ENCODE measurements at regions not wholly inside any gene's neighbourhood (a gene's known extent, or its start where the extent isn't known, plus 50 kb on each side); places are given as distances from the start of the nearest gene placed in this dataset.

DNA sequence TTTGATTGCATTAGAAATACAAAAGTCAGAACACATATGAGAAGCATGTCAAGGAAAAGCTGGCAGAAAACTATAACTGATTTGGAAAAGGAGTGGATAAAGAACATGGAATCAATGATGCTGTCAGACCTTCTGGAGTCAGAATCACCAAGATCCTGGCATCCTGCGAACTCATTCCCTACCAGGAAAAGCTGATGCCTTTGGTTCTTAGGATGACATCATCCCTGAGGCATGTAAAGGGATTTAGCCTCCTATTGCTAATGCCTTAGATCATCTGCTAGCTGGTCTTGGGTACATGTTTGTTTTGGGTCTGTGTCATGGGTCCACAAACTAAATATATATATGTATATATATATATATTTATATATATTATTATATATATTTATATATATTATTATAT is 680.7 kb downstream of the EPHA4 start:
- TF ChIP-seq, protein P1, sequence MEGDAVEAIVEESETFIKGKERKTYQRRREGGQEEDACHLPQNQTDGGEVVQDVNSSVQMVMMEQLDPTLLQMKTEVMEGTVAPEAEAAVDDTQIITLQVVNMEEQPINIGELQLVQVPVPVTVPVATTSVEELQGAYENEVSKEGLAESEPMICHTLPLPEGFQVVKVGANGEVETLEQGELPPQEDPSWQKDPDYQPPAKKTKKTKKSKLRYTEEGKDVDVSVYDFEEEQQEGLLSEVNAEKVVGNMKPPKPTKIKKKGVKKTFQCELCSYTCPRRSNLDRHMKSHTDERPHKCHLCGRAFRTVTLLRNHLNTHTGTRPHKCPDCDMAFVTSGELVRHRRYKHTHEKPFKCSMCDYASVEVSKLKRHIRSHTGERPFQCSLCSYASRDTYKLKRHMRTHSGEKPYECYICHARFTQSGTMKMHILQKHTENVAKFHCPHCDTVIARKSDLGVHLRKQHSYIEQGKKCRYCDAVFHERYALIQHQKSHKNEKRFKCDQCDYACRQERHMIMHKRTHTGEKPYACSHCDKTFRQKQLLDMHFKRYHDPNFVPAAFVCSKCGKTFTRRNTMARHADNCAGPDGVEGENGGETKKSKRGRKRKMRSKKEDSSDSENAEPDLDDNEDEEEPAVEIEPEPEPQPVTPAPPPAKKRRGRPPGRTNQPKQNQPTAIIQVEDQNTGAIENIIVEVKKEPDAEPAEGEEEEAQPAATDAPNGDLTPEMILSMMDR (IDR thresholded peaks at IDR 0.05; ENCODE audit: unreplicated experiment), result no peak
- Mint-ChIP-seq H3K4me1 (ENCODE audit: low read depth) (peaks cover 11% of the 10 kb centered on the region), H3K4me3 (ENCODE audit: low read depth) (no peak overlapping the region), H3K27me3 (no peaks in the 10 kb centered on the region), H3K27ac (no peak overlapping the region), H3K9me3 (ENCODE audit: low read depth) (no peaks in the 10 kb centered on the region), H3K36me3 (ENCODE audit: insufficient read depth) (no peaks in the 10 kb centered on the region)
- DNase-seq (ENCODE audit: low spot score, unreplicated experiment), result no peak

DNA sequence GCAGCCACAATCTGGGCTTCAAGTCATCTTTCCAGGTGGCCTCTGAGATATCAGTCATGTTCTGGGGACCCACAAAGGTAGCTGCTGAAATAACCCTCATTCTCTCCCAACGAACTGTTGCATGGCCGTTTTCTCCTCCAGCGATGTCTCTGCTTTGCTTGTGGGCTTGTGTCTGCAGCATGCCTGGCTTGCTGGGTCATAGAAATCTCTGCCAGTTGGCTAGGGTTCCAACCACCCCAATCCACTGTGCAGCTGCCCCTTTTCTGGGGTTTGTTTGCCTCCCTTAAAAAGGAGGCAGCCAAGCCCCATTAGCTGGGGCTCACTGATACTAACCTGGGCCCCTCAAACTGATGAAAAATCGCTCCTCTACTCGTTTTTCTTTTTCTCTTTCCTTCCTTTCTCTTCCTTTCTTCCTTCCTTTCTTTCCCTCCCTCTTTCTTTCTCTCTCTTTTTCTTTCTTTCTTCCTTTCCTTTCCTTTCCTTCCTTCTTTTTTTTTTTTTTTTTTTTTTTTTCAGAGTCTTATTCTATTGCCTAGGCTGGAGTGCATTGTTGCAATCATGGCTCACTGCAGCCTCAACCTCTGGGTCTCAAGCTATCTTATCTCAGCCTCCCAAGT is 680.0 kb downstream of the EPHA4 start:
- H3K27me3 Mint-ChIP-seq, result no peaks in the 10 kb centered on the region
- no peak for DNase-seq (ENCODE audit: low spot score, unreplicated experiment)
- no peaks in the 10 kb centered on the region for H3K9me3 Mint-ChIP-seq (ENCODE audit: low read depth)
- H3K4me3 Mint-ChIP-seq (ENCODE audit: low read depth), result no peak overlapping the region
- no peak overlapping the region for H3K27ac Mint-ChIP-seq
- H3K36me3 Mint-ChIP-seq (ENCODE audit: insufficient read depth), result no peaks in the 10 kb centered on the region
- TF ChIP-seq, protein P1 (IDR thresholded peaks at IDR 0.05; ENCODE audit: unreplicated experiment), result no peak
- peaks cover 11% of the 10 kb centered on the region for H3K4me1 Mint-ChIP-seq (ENCODE audit: low read depth)

DNA sequence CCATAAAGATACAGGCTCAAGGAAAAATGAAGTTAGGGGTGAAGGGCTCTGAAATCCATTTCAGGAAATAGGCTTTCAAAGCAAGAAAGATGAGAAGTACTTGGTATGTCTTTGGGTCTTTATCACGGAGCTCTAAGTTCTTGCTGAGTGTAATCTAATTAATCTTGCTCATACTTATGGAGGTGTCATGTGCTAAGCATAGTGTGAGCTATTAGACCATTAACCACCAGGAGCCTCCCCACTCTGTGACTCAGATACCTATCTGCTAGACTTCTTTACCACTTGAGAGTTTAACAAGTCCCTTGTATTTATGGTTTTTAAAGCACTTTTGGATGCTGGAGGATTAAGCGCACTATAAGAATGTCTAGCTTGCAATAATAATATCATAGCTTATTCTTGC is 678.7 kb downstream of the EPHA4 start:
- H3K36me3 Mint-ChIP-seq (ENCODE audit: insufficient read depth), result no peaks in the 10 kb centered on the region
- DNase-seq (ENCODE audit: low spot score, unreplicated experiment), result no peak
- H3K4me1 Mint-ChIP-seq (ENCODE audit: low read depth), result peaks cover 3% of the 10 kb centered on the region
- TF ChIP-seq, protein P1 (IDR thresholded peaks at IDR 0.05; ENCODE audit: unreplicated experiment), result no peak
- no peak overlapping the region for H3K4me3 Mint-ChIP-seq (ENCODE audit: low read depth)
- no peaks in the 10 kb centered on the region for H3K27me3 Mint-ChIP-seq
- H3K27ac Mint-ChIP-seq, result no peak overlapping the region
- no peaks in the 10 kb centered on the region for H3K9me3 Mint-ChIP-seq (ENCODE audit: low read depth)

DNA sequence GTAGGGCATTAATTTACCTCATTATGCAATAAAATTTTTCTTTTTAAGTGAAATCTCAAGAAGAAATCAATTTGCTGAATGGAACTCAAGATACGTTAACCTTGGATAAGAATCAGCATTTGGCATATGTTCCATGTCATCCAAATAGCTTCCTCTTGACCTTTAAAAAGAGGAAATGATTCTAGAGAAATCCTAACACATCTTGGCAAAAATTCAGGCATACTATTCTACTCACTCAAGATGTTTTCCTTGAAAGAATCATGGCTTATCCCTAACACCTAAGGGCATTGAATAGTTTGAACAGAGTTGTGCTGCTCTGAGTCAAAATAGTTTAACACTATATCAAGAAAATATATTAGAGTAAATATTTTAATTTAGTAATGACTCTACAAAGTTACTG is 678.0 kb downstream of the EPHA4 start:
- TF ChIP-seq, protein P1 (IDR thresholded peaks at IDR 0.05; ENCODE audit: unreplicated experiment), result no peak
- Mint-ChIP-seq H3K4me1 (ENCODE audit: low read depth) (peaks cover 2% of the 10 kb centered on the region), H3K4me3 (ENCODE audit: low read depth) (no peak overlapping the region), H3K27ac (no peak overlapping the region), H3K27me3 (no peaks in the 10 kb centered on the region), H3K36me3 (ENCODE audit: insufficient read depth) (no peaks in the 10 kb centered on the region), H3K9me3 (ENCODE audit: low read depth) (no peaks in the 10 kb centered on the region)
- no peak for DNase-seq (ENCODE audit: low spot score, unreplicated experiment)

DNA sequence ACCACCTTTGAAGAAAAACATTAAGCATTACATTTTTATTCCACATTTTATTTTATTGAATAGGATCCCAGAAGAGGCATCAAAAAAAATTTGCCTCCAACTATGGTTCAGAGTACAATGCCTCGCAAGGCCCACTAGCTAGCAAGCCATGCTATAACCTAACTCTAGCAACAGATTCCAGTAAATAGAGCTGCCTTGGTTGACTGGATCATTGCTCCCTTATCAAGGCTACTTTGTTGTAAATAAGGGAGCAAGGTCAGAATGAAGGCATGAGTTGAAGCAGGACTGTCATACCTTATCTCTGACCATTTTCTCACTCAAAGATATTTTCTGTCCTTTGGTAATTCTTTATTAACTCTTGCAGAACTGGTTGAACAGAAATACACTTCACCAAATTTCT is 672.6 kb downstream of the EPHA4 start:
- Mint-ChIP-seq H3K9me3 (ENCODE audit: low read depth) (no peaks in the 10 kb centered on the region), H3K4me1 (ENCODE audit: low read depth) (peaks cover 17% of the 10 kb centered on the region), H3K36me3 (ENCODE audit: insufficient read depth) (no peaks in the 10 kb centered on the region), H3K27ac (no peak overlapping the region), H3K4me3 (ENCODE audit: low read depth) (no peak overlapping the region), H3K27me3 (no peaks in the 10 kb centered on the region)
- no peak for DNase-seq (ENCODE audit: low spot score, unreplicated experiment)
- TF ChIP-seq, protein P1 (IDR thresholded peaks at IDR 0.05; ENCODE audit: unreplicated experiment), result no peak
